ENCODE measurements at regions not wholly inside any gene's neighbourhood (a gene's known extent, or its start where the extent isn't known, plus 50 kb on each side); places are given as distances from the start of the nearest gene placed in this dataset.

GRCh38 chr16:82293671-82294070, 123.6 kb upstream of the MPHOSPH6 start:
- no peak overlapping the region for H2AFZ ChIP-seq (ENCODE audit: low read length)
- H3K4me1 ChIP-seq (ENCODE audit: control insufficient read depth, extremely low read depth, insufficient read depth, low read length) = no peaks in the 10 kb centered on the region
- no peaks in the 10 kb centered on the region for H3K79me2 ChIP-seq (ENCODE audit: control insufficient read depth, insufficient read depth, low read length)
- no peak overlapping the region for H3K27ac ChIP-seq (ENCODE audit: insufficient read depth, low read length)
- H3K9ac ChIP-seq (ENCODE audit: insufficient read depth, low read length) = no peak overlapping the region
- no peak for TF ChIP-seq EZH2 (IDR thresholded peaks at IDR 0.05; ENCODE audit: low read length, missing control alignments)
- TF ChIP-seq CTCF (conservative IDR thresholded peaks at IDR 0.05 in 1 of 2, IDR thresholded peaks at IDR 0.05 in 1 of 2; ENCODE audit: low read depth in 1 of 2, low read length in 2 of 2) = no peak
- H3K4me3 ChIP-seq (replicated peaks in 1 of 4; ENCODE audit: control extremely low read depth in 1 of 4, insufficient read depth in 1 of 4, low read depth in 3 of 4, low read length in 4 of 4) = no peak overlapping the region
- DNase-seq (ENCODE audit: low read depth in 2 of 2) = no peak
- no peaks in the 10 kb centered on the region for H3K27me3 ChIP-seq (ENCODE audit: control insufficient read depth, insufficient read depth, low read length)
- H3K36me3 ChIP-seq (ENCODE audit: control insufficient read depth, insufficient read depth, low read length) = no peaks in the 10 kb centered on the region
- no peaks in the 10 kb centered on the region for H4K20me1 ChIP-seq (ENCODE audit: control insufficient read depth, extremely low read depth, insufficient read depth, low read length)
- H3K9me3 ChIP-seq (ENCODE audit: control insufficient read depth, insufficient read depth, low read depth, low read length) = no peaks in the 10 kb centered on the region
- no peak overlapping the region for H3K4me2 ChIP-seq (ENCODE audit: extremely low read depth, insufficient read depth, low read length)

- TF ChIP-seq EZH2 (IDR thresholded peaks at IDR 0.05; ENCODE audit: low read length, missing control alignments) (no peak), CTCF (conservative IDR thresholded peaks at IDR 0.05 in 1 of 2, IDR thresholded peaks at IDR 0.05 in 1 of 2; ENCODE audit: low read depth in 1 of 2, low read length in 2 of 2) (no peak)
- Histone ChIP-seq H3K4me3 (replicated peaks in 1 of 4; ENCODE audit: control extremely low read depth in 1 of 4, insufficient read depth in 1 of 4, low read depth in 3 of 4, low read length in 4 of 4) (no peak overlapping the region), H2AFZ (ENCODE audit: low read length) (no peak overlapping the region), H3K9me3 (ENCODE audit: control insufficient read depth, insufficient read depth, low read depth, low read length) (no peaks in the 10 kb centered on the region), H3K79me2 (ENCODE audit: control insufficient read depth, insufficient read depth, low read length) (no peaks in the 10 kb centered on the region), H4K20me1 (ENCODE audit: control insufficient read depth, extremely low read depth, insufficient read depth, low read length) (no peaks in the 10 kb centered on the region), H3K9ac (ENCODE audit: insufficient read depth, low read length) (no peak overlapping the region), H3K27ac (ENCODE audit: insufficient read depth, low read length) (no peak overlapping the region), H3K4me1 (ENCODE audit: control insufficient read depth, extremely low read depth, insufficient read depth, low read length) (no peaks in the 10 kb centered on the region), H3K36me3 (ENCODE audit: control insufficient read depth, insufficient read depth, low read length) (no peaks in the 10 kb centered on the region), H3K4me2 (ENCODE audit: extremely low read depth, insufficient read depth, low read length) (no peak overlapping the region), H3K27me3 (ENCODE audit: control insufficient read depth, insufficient read depth, low read length) (no peaks in the 10 kb centered on the region)
- DNase-seq (ENCODE audit: low read depth in 2 of 2) = no peak
Measured at GRCh38 chr16:82287937-82288336, 117.9 kb upstream of the MPHOSPH6 start.

GRCh38 chr16:82282662-82283061, 112.6 kb upstream of the MPHOSPH6 start:
- DNase-seq (ENCODE audit: low read depth in 2 of 2) = no peak
- TF ChIP-seq EZH2 (IDR thresholded peaks at IDR 0.05; ENCODE audit: low read length, missing control alignments) = no peak
- TF ChIP-seq CTCF (conservative IDR thresholded peaks at IDR 0.05 in 1 of 2, IDR thresholded peaks at IDR 0.05 in 1 of 2; ENCODE audit: low read depth in 1 of 2, low read length in 2 of 2) = no peak
- Histone ChIP-seq H4K20me1 (ENCODE audit: control insufficient read depth, extremely low read depth, insufficient read depth, low read length) (no peaks in the 10 kb centered on the region), H2AFZ (ENCODE audit: low read length) (no peak overlapping the region), H3K9ac (ENCODE audit: insufficient read depth, low read length) (no peak overlapping the region), H3K79me2 (ENCODE audit: control insufficient read depth, insufficient read depth, low read length) (no peaks in the 10 kb centered on the region), H3K4me1 (ENCODE audit: control insufficient read depth, extremely low read depth, insufficient read depth, low read length) (no peaks in the 10 kb centered on the region), H3K27ac (ENCODE audit: insufficient read depth, low read length) (no peak overlapping the region), H3K9me3 (ENCODE audit: control insufficient read depth, insufficient read depth, low read depth, low read length) (no peaks in the 10 kb centered on the region), H3K36me3 (ENCODE audit: control insufficient read depth, insufficient read depth, low read length) (no peaks in the 10 kb centered on the region), H3K4me3 (replicated peaks in 1 of 4; ENCODE audit: control extremely low read depth in 1 of 4, insufficient read depth in 1 of 4, low read depth in 3 of 4, low read length in 4 of 4) (no peak overlapping the region), H3K27me3 (ENCODE audit: control insufficient read depth, insufficient read depth, low read length) (no peaks in the 10 kb centered on the region), H3K4me2 (ENCODE audit: extremely low read depth, insufficient read depth, low read length) (no peak overlapping the region)

Data from fibroblast of lung (primary cell).